ENCODE measurements at regions not wholly inside any gene's neighbourhood (a gene's known extent, or its start where the extent isn't known, plus 50 kb on each side); places are given as distances from the start of the nearest gene placed in this dataset.

- no peak for TF ChIP-seq CTCF (IDR thresholded peaks at IDR 0.05; ENCODE audit: low read length)
- TF ChIP-seq EZH2 (optimal IDR thresholded peaks at IDR 0.05; ENCODE audit: low read depth, low read length) = no peak
- TF ChIP-seq EZH2phosphoT487 (IDR thresholded peaks at IDR 0.05; ENCODE audit: low read length) = no peak
Observed at GRCh38 chr4:126221282-126221681, 906.5 kb downstream of the FAT4 start.
